Globus pallidus (tissue), 1 donor: ENCODE measurements at regions not wholly inside any gene's neighbourhood (a gene's known extent, or its start where the extent isn't known, plus 50 kb on each side); places are given as distances from the start of the nearest gene placed in this dataset.

Experiments used
- DNase-seq: peaks from one replicate; pipeline ENCODE4 v3.0.0-alpha.2; 2015; ENCODE audit warnings: low spot score

DNA sequence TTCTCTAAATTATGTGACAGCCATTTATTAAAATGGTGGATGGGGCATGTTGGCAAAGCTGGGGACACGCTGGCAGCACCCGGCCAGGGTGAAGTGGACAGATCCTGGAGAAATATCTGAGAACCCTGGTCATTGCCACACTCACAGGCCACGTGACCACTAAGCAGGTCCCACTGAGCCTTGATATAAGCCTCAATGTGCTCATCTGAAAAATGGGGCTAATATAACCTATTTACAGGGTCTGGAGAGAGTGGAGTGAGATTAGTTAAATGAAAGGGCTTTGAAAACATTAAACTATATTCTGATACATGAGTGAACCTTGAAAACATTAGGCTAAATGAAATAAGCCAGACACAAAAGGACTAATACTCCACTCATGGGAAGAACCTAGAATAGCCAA lies 108.9 kb downstream of the RBFOX3 start:
- no peak for DNase-seq

GRCh38 chr17:79500745-79501618 lies 109.9 kb downstream of the RBFOX3 start:
- DNase-seq = no peak

DNA sequence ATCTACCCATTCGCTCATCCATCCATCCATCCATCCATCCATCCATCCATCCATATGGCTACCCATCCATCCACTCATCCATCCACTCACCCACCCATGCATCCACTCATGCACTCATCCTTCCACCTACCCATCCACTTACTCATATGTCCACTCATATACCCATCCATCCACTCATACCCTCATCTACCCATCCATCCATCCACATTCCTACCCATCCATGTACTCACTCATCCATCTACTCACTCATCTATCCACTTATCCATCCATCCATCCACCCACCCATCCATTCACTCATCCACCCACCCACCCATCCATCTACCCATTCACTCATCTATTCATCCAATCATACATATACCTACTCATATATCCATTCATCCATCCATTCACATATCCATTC lies 112.0 kb downstream of the RBFOX3 start:
- no peak for DNase-seq

- DNase-seq = no peak
Measured at GRCh38 chr17:79497777-79498348, 113.0 kb downstream of the RBFOX3 start.

GRCh38 chr17:79496422-79497005 lies 114.3 kb downstream of the RBFOX3 start:
- DNase-seq = no peak

DNA sequence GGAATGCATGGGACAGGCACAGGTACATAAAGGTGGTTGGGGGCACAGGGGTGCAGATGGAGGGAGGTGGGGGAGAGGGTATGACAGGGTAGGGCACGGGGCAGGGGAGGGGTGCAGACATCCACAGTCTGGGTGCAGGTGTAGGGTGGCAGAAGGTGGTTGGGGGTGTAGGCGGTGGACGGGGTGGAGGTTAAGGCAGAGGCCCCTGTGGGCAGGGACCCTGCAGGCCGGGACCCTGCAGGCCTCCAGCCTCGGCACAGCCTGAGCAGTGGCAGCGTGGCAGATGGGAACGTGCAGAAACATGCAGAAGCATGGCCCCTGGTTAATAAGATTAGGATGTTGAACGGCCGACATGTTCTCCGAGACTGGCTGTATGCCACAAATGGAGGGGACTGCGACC lies 115.2 kb downstream of the RBFOX3 start:
- no peak for DNase-seq

DNA sequence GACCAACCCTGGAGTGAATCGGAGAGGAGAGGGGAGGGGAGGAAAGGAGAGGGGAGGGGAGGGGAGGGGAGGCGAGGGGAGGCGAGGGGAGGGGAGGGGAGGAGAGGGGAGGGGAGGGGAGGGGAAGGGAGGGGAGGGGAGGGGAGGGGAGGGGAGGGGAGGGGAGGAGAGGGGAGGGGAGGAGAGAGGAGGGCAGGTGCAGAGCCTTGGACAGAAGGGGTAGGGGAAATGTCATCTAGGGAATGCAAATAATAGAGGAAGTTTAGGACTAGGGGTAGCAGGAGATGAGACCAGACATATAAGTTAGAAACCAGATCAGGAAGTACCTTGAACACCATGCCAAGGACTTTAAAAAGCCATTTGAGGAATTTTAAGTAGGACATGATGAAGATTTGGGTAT lies 119.8 kb downstream of the RBFOX3 start:
- no peak for DNase-seq

GRCh38 chr17:79490530-79490929 lies 120.3 kb downstream of the RBFOX3 start:
- DNase-seq = no peak

DNA sequence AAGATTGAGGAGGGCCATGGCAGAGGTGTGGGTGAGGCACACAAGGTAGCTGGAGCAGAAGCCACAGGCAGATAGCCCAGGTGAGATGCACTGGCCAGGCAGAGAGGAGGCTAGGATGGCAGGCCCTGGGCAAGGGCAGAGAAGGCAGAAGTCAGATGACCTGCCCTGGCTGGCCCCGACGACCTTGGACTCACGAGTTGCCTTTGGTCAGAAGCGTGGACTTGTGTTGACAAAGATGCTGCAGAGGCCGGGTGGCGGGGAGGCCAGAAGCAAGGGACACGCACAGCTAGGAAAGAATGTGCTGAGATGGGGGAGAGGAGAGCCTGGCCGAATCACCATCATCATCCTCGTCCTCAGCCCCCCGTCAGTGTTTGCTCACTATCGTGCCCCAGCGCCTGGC lies 123.7 kb downstream of the RBFOX3 start:
- no peak for DNase-seq

GRCh38 chr17:79485991-79486390 lies 124.9 kb downstream of the RBFOX3 start:
- DNase-seq = no peak

- no peak for DNase-seq
Measured at GRCh38 chr17:79485419-79485985, 125.3 kb downstream of the RBFOX3 start.

- DNase-seq = no peak
Measured at GRCh38 chr17:79484600-79485418, 126.0 kb downstream of the RBFOX3 start.

DNA sequence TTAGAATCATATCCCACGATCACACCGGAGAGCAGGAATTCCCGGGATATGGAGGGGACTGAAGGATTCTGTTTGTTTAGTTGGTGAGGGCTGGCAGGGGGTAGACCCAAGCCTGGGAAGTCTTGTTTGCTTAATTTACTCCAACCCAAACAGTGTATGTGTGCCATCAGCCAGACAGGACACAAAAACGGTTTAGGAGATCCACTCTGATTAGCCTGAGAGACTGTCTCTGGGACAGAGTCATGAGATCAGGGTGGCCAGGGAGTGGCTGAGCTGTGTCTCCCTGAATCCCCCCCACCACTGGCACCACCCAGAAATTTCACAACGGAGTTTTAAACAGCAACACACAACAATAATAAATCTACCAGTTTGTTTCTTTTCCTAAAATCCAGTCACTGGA lies 127.0 kb downstream of the RBFOX3 start:
- DNase-seq = no peak

DNA sequence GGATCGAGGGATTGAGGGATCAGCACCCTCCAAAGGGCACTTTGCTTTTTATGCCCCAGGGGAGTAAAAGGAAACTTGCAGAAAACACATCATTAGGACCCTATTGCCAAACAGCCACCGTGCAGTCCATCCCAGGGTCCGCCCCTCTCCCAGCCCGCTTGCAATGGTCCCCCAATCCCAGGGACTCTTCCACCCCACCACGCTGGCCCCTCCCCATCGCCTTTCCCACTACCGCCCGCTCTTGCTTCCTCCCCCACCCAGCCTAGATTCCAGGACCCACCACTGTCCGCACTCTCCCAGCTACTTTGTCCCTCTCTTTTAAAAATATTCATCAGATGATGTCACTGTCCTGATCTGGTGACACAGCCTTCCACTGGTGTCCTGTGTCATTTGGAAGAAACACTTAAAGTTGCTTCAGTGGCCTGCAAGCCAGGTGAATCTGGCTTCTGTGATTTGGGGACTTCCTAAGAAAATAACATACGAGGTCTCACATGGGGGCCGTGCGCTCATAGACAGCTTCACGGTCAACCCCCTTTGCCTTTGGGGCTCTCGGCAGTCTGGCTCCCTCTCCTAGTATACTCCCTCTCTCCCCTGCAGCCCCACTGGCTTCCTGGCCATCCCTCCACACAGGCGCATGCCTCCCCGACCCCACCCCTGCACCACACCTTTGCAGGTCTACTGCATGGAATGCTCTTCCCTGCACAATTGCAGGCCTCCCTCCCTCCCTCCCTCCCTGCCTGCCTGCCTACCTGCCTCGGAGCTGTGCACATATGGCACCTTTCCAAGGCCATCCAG lies 127.9 kb downstream of the RBFOX3 start:
- no peak for DNase-seq

GRCh38 chr17:79479876-79480275 lies 131.0 kb downstream of the RBFOX3 start:
- no peak for DNase-seq

- DNase-seq = no peak
Measured at GRCh38 chr17:79478841-79479240, 132.0 kb downstream of the RBFOX3 start.

- no peak for DNase-seq
Measured at GRCh38 chr17:79478051-79478461, 132.8 kb downstream of the RBFOX3 start.

- no peak for DNase-seq
Measured at GRCh38 chr17:79476074-79476652, 134.7 kb downstream of the RBFOX3 start.

GRCh38 chr17:79473876-79474440 lies 136.9 kb downstream of the RBFOX3 start:
- no peak for DNase-seq

GRCh38 chr17:79473111-79473875 lies 137.6 kb downstream of the RBFOX3 start:
- no peak for DNase-seq
